ENCODE measurements at regions not wholly inside any gene's neighbourhood (a gene's known extent, or its start where the extent isn't known, plus 50 kb on each side); places are given as distances from the start of the nearest gene placed in this dataset.
"Not testable (repeated sequence)": the region's sequence is repeated elsewhere in the genome, so short reads cannot be mapped to it uniquely, and the experiment has no call there.

GRCh38 chr17:20653391-20653790 lies 73.9 kb downstream of the CDRT15L2 start:
- TF ChIP-seq ZFP36 (IDR thresholded peaks at IDR 0.05; ENCODE audit: borderline replicate concordance, partially characterized antibody); USF2 (IDR thresholded peaks at IDR 0.05); MAZ (IDR thresholded peaks at IDR 0.05; ENCODE audit: borderline replicate concordance, low read depth, low read length); RAD21 (conservative IDR thresholded peaks at IDR 0.05 in 1 of 2, IDR thresholded peaks at IDR 0.05 in 1 of 2); CTCF (IDR thresholded peaks at IDR 0.05); CBX8 (IDR thresholded peaks at IDR 0.05); POLR2A (IDR thresholded peaks at IDR 0.05; ENCODE audit: low read length); RFX5 (IDR thresholded peaks at IDR 0.05): not testable (repeated sequence)
- TF ChIP-seq, protein P1, sequence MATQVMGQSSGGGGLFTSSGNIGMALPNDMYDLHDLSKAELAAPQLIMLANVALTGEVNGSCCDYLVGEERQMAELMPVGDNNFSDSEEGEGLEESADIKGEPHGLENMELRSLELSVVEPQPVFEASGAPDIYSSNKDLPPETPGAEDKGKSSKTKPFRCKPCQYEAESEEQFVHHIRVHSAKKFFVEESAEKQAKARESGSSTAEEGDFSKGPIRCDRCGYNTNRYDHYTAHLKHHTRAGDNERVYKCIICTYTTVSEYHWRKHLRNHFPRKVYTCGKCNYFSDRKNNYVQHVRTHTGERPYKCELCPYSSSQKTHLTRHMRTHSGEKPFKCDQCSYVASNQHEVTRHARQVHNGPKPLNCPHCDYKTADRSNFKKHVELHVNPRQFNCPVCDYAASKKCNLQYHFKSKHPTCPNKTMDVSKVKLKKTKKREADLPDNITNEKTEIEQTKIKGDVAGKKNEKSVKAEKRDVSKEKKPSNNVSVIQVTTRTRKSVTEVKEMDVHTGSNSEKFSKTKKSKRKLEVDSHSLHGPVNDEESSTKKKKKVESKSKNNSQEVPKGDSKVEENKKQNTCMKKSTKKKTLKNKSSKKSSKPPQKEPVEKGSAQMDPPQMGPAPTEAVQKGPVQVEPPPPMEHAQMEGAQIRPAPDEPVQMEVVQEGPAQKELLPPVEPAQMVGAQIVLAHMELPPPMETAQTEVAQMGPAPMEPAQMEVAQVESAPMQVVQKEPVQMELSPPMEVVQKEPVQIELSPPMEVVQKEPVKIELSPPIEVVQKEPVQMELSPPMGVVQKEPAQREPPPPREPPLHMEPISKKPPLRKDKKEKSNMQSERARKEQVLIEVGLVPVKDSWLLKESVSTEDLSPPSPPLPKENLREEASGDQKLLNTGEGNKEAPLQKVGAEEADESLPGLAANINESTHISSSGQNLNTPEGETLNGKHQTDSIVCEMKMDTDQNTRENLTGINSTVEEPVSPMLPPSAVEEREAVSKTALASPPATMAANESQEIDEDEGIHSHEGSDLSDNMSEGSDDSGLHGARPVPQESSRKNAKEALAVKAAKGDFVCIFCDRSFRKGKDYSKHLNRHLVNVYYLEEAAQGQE (IDR thresholded peaks at IDR 0.05) = not testable (repeated sequence)
- TF ChIP-seq, protein P2, sequence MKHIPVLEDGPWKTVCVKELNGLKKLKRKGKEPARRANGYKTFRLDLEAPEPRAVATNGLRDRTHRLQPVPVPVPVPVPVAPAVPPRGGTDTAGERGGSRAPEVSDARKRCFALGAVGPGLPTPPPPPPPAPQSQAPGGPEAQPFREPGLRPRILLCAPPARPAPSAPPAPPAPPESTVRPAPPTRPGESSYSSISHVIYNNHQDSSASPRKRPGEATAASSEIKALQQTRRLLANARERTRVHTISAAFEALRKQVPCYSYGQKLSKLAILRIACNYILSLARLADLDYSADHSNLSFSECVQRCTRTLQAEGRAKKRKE (CRISPR knock-in tag; IDR thresholded peaks at IDR 0.05; ENCODE audit: low read depth) = not testable (repeated sequence)

Data from A549 (cell line).